Activated naive CD4-positive, alpha-beta T cell treated with anti-CD3 and anti-CD28 coated beads, Interleukin-2, amount 50 U/mL, for 16 hours (primary cell): ENCODE measurements at regions not wholly inside any gene's neighbourhood (a gene's known extent, or its start where the extent isn't known, plus 50 kb on each side); places are given as distances from the start of the nearest gene placed in this dataset.

ENCODE experiments used
- DNase-seq: peaks from one replicate; pipeline ENCODE4 v3.0.0-alpha.2; 2020

- DNase-seq: no peak
These were observed 141.5 kb upstream of the EEPD1 start for GRCh38 chr7:36011588-36011965.

- DNase-seq: no peak
These were observed 139.6 kb upstream of the EEPD1 start for GRCh38 chr7:36013246-36014014.

- DNase-seq: no peak
These were observed 138.1 kb upstream of the EEPD1 start for GRCh38 chr7:36014961-36015360.

GRCh38 chr7:36015733-36016132, 137.3 kb upstream of the EEPD1 start:
- DNase-seq: no peak

DNA sequence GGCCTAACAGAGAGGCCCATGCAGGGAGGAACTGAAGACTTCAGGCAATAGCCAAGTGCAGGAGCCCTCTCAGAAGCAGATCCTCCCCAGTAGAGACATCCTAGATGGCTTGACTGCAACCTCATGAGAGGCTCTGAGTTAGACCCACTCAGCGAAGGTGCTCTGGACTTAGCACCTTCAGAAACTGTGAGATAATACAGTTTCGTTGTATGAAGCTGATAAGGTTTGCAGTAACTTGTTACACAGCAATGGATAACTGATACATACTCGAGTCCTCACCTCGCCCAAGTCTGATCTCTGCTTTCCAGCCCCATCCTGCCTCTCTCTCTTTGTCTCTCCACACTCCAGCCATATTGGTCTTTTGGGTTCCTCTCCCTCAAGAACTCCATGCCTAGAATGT, 136.4 kb upstream of the EEPD1 start:
- DNase-seq: no peak

- DNase-seq: no peak
These were observed 135.9 kb upstream of the EEPD1 start for GRCh38 chr7:36017111-36017510.

DNA sequence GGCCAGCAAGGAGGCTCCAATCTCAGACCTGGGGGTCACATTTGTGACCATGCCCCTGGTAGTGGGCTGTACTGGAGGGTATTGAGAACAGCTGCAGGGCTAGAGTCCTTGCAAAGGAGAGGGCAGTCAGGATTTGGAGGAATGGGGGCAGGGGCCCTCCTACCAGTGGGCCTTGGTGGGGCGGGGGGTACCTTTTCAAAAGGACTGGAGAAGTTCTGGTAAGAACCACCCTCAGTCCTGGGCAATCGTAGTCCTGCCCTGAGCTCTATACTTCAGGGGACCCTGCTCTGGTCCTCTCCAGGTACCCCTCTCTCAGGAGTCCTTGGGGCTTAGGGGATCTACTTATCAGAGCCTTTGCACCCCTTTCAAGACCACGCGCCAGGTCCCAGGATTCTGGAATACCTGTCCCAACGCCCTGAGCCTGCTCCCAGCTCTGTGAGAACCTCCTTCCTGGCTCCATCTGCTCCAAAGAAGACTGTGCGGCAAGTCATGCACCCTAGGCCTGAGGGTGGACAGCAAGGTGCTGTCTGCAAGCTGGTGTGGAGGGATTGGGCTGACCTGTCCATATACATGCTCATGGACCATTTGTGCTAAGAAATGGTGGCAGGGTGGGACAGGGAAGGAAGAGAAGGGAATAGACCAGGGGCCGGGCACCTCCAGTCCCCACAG, 134.1 kb upstream of the EEPD1 start:
- DNase-seq: no peak

DNA sequence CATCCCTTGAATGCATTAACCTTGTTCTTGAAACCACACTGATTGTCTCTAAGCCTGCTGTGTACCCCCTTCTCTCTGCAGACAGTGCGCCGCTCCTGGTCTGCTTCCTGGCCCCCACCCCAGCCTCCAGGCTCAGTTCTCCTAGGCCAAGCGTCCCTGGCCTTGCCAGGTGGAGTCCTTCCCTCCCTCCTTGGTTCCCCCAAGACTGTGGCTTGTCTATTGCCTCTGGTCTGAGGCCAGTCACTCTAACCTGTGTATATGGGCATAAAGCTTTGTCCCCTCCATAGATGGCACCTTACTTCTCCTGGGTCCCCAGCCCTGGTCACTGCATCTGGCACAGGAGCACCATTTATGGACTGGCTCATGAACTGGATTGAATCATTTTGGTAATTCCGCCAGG, 133.5 kb upstream of the EEPD1 start:
- DNase-seq: no peak

DNA sequence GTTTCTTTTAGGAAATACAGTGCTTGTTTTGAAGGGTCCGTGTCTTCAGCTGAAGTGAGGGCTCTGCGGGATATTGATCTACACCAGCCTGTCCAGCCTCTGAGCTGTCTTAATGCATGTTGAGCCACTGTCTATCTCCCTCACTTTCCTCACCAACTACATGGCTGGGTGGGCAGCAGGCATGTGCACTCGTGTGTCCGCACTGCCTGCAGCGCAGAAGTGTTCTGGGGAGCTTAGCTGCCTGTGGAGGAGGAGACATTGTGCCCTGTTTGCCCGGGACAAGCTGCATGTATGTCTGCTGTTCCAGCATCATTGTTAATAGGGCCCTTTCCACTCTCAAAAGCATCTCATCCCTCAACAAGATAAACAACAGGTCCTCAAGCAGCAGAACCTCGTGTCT, 133.1 kb upstream of the EEPD1 start:
- DNase-seq: no peak

GRCh38 chr7:36021367-36021766, 131.7 kb upstream of the EEPD1 start:
- no peak for DNase-seq

GRCh38 chr7:36021917-36022550, 131.0 kb upstream of the EEPD1 start:
- DNase-seq: no peak

DNA sequence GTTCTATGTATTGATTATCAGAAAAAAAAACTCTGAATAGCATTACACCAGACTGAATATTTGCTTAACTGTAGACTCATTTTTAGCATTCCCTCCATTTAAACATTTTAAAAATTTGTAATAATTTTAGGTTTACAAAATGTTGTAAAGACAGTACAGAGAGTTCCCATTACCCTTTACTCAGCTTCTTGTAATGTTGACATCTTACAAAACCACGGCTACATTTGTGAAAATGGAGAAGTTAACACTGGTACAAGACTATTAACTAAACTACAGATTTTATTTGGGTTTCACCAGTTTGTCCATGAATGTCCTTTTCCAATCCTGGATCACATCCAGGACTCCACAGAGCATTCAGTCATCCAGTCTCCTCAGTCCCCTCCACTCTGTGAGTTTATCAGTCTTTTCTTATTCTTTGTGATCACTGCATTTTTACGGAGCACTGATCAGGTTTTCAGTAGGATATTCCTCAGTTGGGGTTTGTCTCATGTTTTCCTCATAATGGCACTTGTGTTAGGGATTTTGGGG, 130.0 kb upstream of the EEPD1 start:
- DNase-seq: no peak

DNA sequence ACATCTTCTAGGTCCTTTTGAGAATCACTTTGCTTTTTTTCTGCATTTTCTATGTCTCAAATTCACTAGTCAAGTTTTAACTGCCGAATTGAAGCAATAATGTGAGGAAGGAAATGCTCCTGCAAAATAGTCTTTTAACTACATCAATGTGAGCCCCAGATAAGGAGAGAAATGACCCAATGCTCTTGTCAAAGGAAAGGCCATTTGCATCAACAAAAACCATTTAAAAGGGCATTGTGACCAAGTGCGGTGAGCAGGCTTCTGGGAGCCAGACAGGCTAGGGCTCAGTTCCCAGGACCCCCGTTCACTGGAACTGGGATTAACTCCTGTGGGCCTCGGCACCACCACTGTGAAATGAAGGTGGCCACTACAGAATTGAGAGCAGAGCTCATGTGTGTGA, 127.9 kb upstream of the EEPD1 start:
- DNase-seq: no peak

DNA sequence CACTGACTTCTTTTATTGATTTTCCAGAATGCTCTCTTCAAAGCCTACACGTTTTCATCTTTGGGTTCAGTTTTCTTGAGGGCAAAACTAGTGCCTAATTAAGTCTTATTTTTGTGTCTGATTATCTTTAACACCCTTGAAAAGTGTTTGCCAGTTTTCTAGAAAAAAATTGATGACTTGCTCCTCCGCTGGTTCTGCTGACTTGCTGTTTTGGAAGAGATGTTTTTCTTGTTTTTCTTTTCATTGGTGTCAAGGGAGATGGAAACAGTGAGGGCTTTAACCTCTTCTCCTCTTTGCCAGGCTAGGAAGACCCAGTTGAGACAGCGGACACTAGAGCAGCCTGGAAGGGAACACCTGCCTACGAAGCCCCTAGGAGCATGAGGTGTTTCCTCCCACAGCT, 123.7 kb upstream of the EEPD1 start:
- no peak for DNase-seq

- DNase-seq: no peak
These were observed 123.1 kb upstream of the EEPD1 start for GRCh38 chr7:36029853-36030515.

GRCh38 chr7:36032361-36032818, 120.7 kb upstream of the EEPD1 start:
- DNase-seq: no peak

DNA sequence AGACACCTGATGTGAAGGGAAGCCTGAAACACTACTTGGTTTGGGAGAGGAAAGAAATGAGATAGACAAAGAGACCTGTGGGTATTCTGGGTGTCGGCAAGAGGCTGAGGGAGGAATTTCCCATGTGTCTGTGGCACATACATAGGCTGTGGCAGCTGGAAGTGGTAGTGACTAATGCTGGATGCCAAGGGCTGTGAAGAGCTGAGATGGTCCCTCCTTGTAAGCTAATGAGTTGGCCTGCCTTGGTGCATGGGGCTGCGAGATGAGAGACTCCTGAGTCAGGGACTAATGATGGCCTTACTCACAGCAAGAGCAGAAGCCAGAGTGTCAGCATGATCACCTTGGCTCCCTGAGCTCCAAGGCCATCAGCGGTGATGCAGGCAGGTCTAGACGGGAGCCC, 119.0 kb upstream of the EEPD1 start:
- DNase-seq: no peak

DNA sequence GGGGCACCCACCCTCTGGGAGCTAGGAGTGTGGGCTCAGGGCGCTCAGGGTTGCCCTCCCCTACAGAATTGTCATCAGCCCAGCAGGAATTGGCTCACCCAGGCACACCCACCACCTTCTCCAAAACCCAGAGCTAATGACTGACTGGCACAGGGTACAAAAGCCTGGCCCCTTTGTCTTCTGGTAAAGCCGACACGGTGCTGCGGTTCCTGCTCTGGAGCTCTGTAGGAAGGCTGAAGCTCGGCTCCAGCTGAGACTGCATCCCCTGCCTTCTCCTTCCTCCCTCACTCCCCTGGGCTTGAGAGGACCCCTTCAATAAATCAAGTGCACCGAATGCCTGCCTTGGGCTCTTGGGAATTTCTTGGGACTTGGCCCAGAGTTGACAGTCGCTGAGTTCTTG, 117.9 kb upstream of the EEPD1 start:
- DNase-seq: no peak

- no peak for DNase-seq
These were observed 116.5 kb upstream of the EEPD1 start for GRCh38 chr7:36036590-36036989.

- DNase-seq: no peak
These were observed 115.9 kb upstream of the EEPD1 start for GRCh38 chr7:36037121-36037662.

GRCh38 chr7:36038063-36038721, 114.9 kb upstream of the EEPD1 start:
- no peak for DNase-seq

GRCh38 chr7:36039243-36039642, 113.8 kb upstream of the EEPD1 start:
- no peak for DNase-seq

DNA sequence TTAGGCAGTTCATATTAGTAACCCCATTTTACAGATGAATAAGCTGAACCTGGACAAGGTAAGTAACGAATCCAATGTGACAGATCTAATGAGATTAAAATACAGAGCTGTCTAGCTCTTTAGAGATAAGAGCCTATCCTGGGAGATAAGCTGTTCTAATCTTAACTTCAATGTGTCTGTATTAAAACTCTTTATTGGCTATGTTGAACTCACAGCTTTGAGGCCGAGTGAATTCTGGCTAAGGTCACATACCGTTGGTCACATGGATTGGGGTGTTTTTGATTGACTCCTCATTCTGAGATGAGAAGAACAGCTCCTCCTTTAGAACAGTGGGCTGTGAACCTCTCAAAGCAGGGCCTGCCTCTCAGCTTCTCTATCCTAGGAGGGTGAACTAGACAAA, 113.4 kb upstream of the EEPD1 start:
- DNase-seq: no peak
